GM12878 (cell line): ENCODE measurements at regions not wholly inside any gene's neighbourhood (a gene's known extent, or its start where the extent isn't known, plus 50 kb on each side); places are given as distances from the start of the nearest gene placed in this dataset.
A peak's percentile ranks its signal among the peaks of the same experiment; 100 is the strongest.

Experiments used
- ATAC-seq: fragments of 200-7000 bp; cut with Tn5 transposase; 3 replicates; pipeline ENCODE4 v1.9.1; 2020; ENCODE audit warnings: mild to moderate bottlenecking, moderate library complexity
- BruUV-seq: library from RNA; stranded (reverse); fragments of 400-500 nt; replicated peaks from 2 replicates; lab custom pipeline; 2021; lab: Mats Ljungman, UMichigan
- CTCF ChIA-PET: fragments of 300-600 bp; sonication (Branson Sonifier 250); formaldehyde crosslinking; extraction: SDS; loops from one replicate; lab custom pipeline; 2021; ENCODE audit warnings: inconsistent platforms; lab: Yijun Ruan, JAX
- POLR2A ChIA-PET: fragments of 350-600 bp; formaldehyde crosslinking; extraction: SDS; loops from one replicate; lab custom pipeline; 2021; ENCODE audit warnings: inconsistent platforms; lab: Charles Lee
- RAD21 ChIA-PET: fragments of 300-600 bp; sonication (Branson Sonifier 250); formaldehyde crosslinking; loops from one replicate; lab custom pipeline; 2023; ENCODE audit warnings: antibody characterized with exemption; ENCODE audit not compliant: unreplicated experiment; lab: Charles Lee
- SMC1A ChIA-PET: fragments of 300-600 bp; sonication (Branson Sonifier 250); formaldehyde crosslinking; loops from one replicate; lab custom pipeline; 2023; ENCODE audit not compliant: unreplicated experiment, uncharacterized antibody; lab: Charles Lee
- DNase-seq: peaks from one replicate; pipeline ENCODE4 v3.0.0-alpha.2; 2011; ENCODE audit warnings: low read depth, low spot score
- FAIRE-seq: peaks from 3 replicates; lab custom pipeline; 2011; peaks lifted over from hg19 to GRCh38; lab: Jason Lieb, UNC
- H2AFZ ChIP-seq: 2 replicates; pipeline ENCODE4 v1.6.0; 2011; ENCODE audit warnings: low read depth, low read length, control low read depth; ENCODE audit not compliant: control insufficient read depth
- H3K27ac ChIP-seq: 2 replicates; pipeline ENCODE4 v1.5.1; 2011; ENCODE audit warnings: control low read depth; ENCODE audit not compliant: control insufficient read depth, insufficient read depth
- H3K27me3 ChIP-seq, 2 experiments: replicated peaks in 1 of 2; 2 replicates each; pipeline versions ENCODE4 v1.6.0 to v1.6.1; 2011; ENCODE audit warnings: low read length in 1 of 2; ENCODE audit not compliant: control insufficient read depth in 2 of 2, insufficient read depth in 2 of 2
- H3K36me3 ChIP-seq, 2 experiments: 2 replicates each; pipeline ENCODE4 v1.5.1; 2011; ENCODE audit warnings: low read length in 1 of 2; ENCODE audit not compliant: control insufficient read depth in 2 of 2, insufficient read depth in 2 of 2
- H3K4me1 ChIP-seq: 2 replicates; pipeline ENCODE4 v1.6.1; 2011; ENCODE audit warnings: mild to moderate bottlenecking, low read length, moderate library complexity, mixed read lengths; ENCODE audit not compliant: control insufficient read depth, insufficient read depth
- H3K4me2 ChIP-seq: 2 replicates; pipeline ENCODE4 v1.6.0; 2011; ENCODE audit warnings: control low read depth; ENCODE audit not compliant: control insufficient read depth, insufficient read depth
- H3K4me3 ChIP-seq: fragments of 200-600 bp; sonication (generic); 2 replicates; pipeline ENCODE4 v1.5.1; 2016
- H3K79me2 ChIP-seq: 2 replicates; pipeline ENCODE4 v1.6.0; 2011; ENCODE audit warnings: low read length; ENCODE audit not compliant: control insufficient read depth, insufficient read depth
- H3K9ac ChIP-seq: 2 replicates; pipeline ENCODE4 v1.8.0; 2011; ENCODE audit warnings: low read length, control low read depth, mixed read lengths; ENCODE audit not compliant: control insufficient read depth, insufficient read depth
- H3K9me3 ChIP-seq: replicated peaks from 3 replicates; pipeline ENCODE4 v1.5.1; 2011; ENCODE audit warnings: mild to moderate bottlenecking, low read length; ENCODE audit not compliant: control insufficient read depth, insufficient read depth
- H4K20me1 ChIP-seq: 2 replicates; pipeline ENCODE4 v1.6.0; 2011; ENCODE audit not compliant: control insufficient read depth, insufficient read depth
- ATF7 ChIP-seq: fragments of 450-650 bp; IDR thresholded peaks from 2 replicates; pipeline ENCODE4 v1.6.1; 2016; ENCODE audit warnings: low read depth, mild to moderate bottlenecking
- BCL11A ChIP-seq: IDR thresholded peaks from 2 replicates; pipeline ENCODE4 v1.6.1; 2011; ENCODE audit warnings: low read depth, low read length
- CREM ChIP-seq: IDR thresholded peaks from 2 replicates; pipeline ENCODE4 v1.6.1; 2014; ENCODE audit warnings: antibody characterized with exemption, low read depth
- DPF2 ChIP-seq: fragments of 450-650 bp; IDR thresholded peaks from 2 replicates; pipeline ENCODE4 v1.6.1; 2017; ENCODE audit warnings: mild to moderate bottlenecking
- E4F1 ChIP-seq: fragments of 450-650 bp; IDR thresholded peaks from 2 replicates; pipeline ENCODE4 v1.6.1; 2018; ENCODE audit warnings: borderline replicate concordance, mild to moderate bottlenecking; ENCODE audit not compliant: partially characterized antibody
- EED ChIP-seq: sonication (generic); IDR thresholded peaks from 2 replicates; pipeline ENCODE4 v1.6.1; 2016; ENCODE audit warnings: antibody characterized with exemption, low read depth
- ELK1 ChIP-seq: IDR thresholded peaks from 2 replicates; pipeline ENCODE4 v1.6.1; 2012; ENCODE audit warnings: low read depth, low read length, improper control_type of control experiment
- ETV6 ChIP-seq, 2 experiments: fragments of 450-650 bp in 1 of 2; IDR thresholded peaks in 1 of 2; conservative IDR thresholded peaks in 1 of 2; 2 replicates each; pipeline ENCODE4 v1.6.1; 2014; ENCODE audit warnings: antibody characterized with exemption in 1 of 2, borderline replicate concordance in 1 of 2, low read depth in 1 of 2, mild to moderate bottlenecking in 1 of 2, moderate library complexity in 1 of 2
- FOXM1 ChIP-seq: IDR thresholded peaks from 2 replicates; pipeline ENCODE4 v1.6.1; 2012; ENCODE audit warnings: low read depth, mild to moderate bottlenecking, inconsistent platforms, low read length, moderate library complexity
- IKZF1 ChIP-seq: fragments of 450-650 bp; conservative IDR thresholded peaks from 2 replicates; pipeline ENCODE4 v1.6.1; 2017; ENCODE audit warnings: antibody characterized with exemption, mild to moderate bottlenecking
- IRF4 ChIP-seq: IDR thresholded peaks from 2 replicates; pipeline ENCODE4 v1.6.1; 2011; ENCODE audit warnings: low read depth, low read length
- JUNB ChIP-seq: IDR thresholded peaks from 2 replicates; pipeline ENCODE4 v1.6.1; 2016; ENCODE audit warnings: antibody characterized with exemption, mild to moderate bottlenecking
- NFYA ChIP-seq: IDR thresholded peaks from 2 replicates; pipeline ENCODE4 v1.6.1; 2011; ENCODE audit warnings: low read depth, mild to moderate bottlenecking, low read length, improper control_type of control experiment, borderline replicate concordance
- NKRF ChIP-seq: fragments of 450-650 bp; conservative IDR thresholded peaks from 2 replicates; pipeline ENCODE4 v1.6.1; 2017; ENCODE audit warnings: mild to moderate bottlenecking, moderate library complexity
- RAD51 ChIP-seq: fragments of 450-650 bp; IDR thresholded peaks from 2 replicates; pipeline ENCODE4 v1.6.1; 2016; ENCODE audit warnings: moderate library complexity, mild to moderate bottlenecking, inconsistent platforms
- SRF ChIP-seq, 2 experiments: IDR thresholded peaks; 2 replicates each; pipeline ENCODE4 v1.6.1; 2011; ENCODE audit warnings: low read depth in 2 of 2, low read length in 2 of 2, mild to moderate bottlenecking in 1 of 2, moderate library complexity in 1 of 2
- TCF12 ChIP-seq: IDR thresholded peaks from 2 replicates; pipeline ENCODE4 v1.6.1; 2011; ENCODE audit warnings: low read depth, mild to moderate bottlenecking, low read length
- ZSCAN29 ChIP-seq: fragments of 450-650 bp; IDR thresholded peaks from 2 replicates; pipeline ENCODE4 v1.6.1; 2017; ENCODE audit warnings: mild to moderate bottlenecking, moderate library complexity
- WGBS: methylation state at CpG from one replicate; pipeline ENCODE4 v1.1.6; 2016; ENCODE audit warnings: low lambda C conversion rate; ENCODE audit not compliant: insufficient replicate concordance, insufficient coverage; ENCODE audit errors: missing lambda C conversion rate; 5-methylcytosine and 5-hydroxymethylcytosine counted together
- in situ Hi-C: fragments of 300-500 bp; cut with MboI; formaldehyde crosslinking; loops from 9 replicates; pipeline ENCODE4 v1.14.3; 2018; ENCODE audit warnings: mixed read lengths
- intact Hi-C: fragments of 100-400 bp; cut with micrococcal nuclease; formaldehyde crosslinking; loops from one replicate; pipeline ENCODE4 v1.14.2; 2022; ENCODE audit not compliant: unreplicated experiment

- H3K27me3 ChIP-seq = no peaks in the 10 kb centered on the region
- ChIA-PET POLR2A (interaction anchor here (1.2 kb wide), 1 partner anchor 459 kb away, joined by 3 read pairs; the partner anchor contains the start of gene SERINC1), CTCF (interaction anchor here (0.6 to 6.8 kb wide), 2 partner anchors 60 to 1260 kb away, joined by 3 to 46 read pairs; no protein-coding TSS in a partner anchor), SMC1A (interaction anchor here (0.6 to 7.4 kb wide), 11 partner anchors 13 to 111 kb away, joined by 3 to 66 read pairs (median 4); no protein-coding TSS in a partner anchor), RAD21 (interaction anchor here (0.9 to 4.3 kb wide), 3 partner anchors 56 to 61 kb away, joined by 3 to 22 read pairs (median 7); no protein-coding TSS in a partner anchor)
- in situ Hi-C loops (no loop called here), intact Hi-C loops (loop anchor here (5.0 kb wide), 1 partner anchor 133 kb away; no protein-coding TSS in a partner anchor)
- BruUV-seq = no TSS peak
- H3K9ac ChIP-seq = no peak overlapping the region
- H3K4me2 ChIP-seq = 0 out of 2 replicates have a peak overlapping the region, but pooled peaks have one; percentile 17
- no peak overlapping the region for H3K4me3 ChIP-seq
- no peaks in the 10 kb centered on the region for H4K20me1 ChIP-seq
- peak; percentile 11 for DNase-seq
- H3K4me1 ChIP-seq = no peaks in the 10 kb centered on the region
- H2AFZ ChIP-seq = no peak overlapping the region
- H3K27ac ChIP-seq = no peak overlapping the region
- no peak for FAIRE-seq
- H3K9me3 ChIP-seq = no peaks in the 10 kb centered on the region
- peak; percentile 81 for ATAC-seq
- no peaks in the 10 kb centered on the region for H3K36me3 ChIP-seq
- no peaks in the 10 kb centered on the region for H3K79me2 ChIP-seq
- 0% methylated on average over 3 of the region's 3 CpGs for WGBS
- peak; percentile 22; the same call in 1 of the 2 replicates for TF ChIP-seq ATF7
- no peak for TF ChIP-seq SRF (IDR thresholded peaks at IDR 0.05; ENCODE audit: low read depth in 2 of 2, low read length in 2 of 2)
- TF ChIP-seq ZSCAN29 = no peak
- TF ChIP-seq NFYA = no peak
- peak; percentile 45 for TF ChIP-seq IKZF1
- TF ChIP-seq ETV6 (conservative IDR thresholded peaks at IDR 0.05 in 1 of 2, IDR thresholded peaks at IDR 0.05 in 1 of 2; ENCODE audit: borderline replicate concordance in 1 of 2, low read depth in 1 of 2) = peak in 1 of 2 experiments; percentile 18; a peak in 1 of 4 replicates
- TF ChIP-seq RAD51 = no peak
- peak; percentile 33; the same call in 1 of the 2 replicates for TF ChIP-seq IRF4
- peak; percentile 44; the same call in 1 of the 2 replicates for TF ChIP-seq DPF2
- no peak for TF ChIP-seq E4F1
- 0 out of 2 replicates have a peak, but pooled peaks have one; percentile 17 for TF ChIP-seq FOXM1
- TF ChIP-seq ELK1 = no peak
- TF ChIP-seq BCL11A = peak; percentile 27; the same call in 1 of the 2 replicates
- peak; percentile 78 for TF ChIP-seq JUNB
- TF ChIP-seq NKRF = no peak
- TF ChIP-seq CREM = peak; percentile 34; the same call in 1 of the 2 replicates
- TF ChIP-seq TCF12 = peak; percentile 32; the same call in 1 of the 2 replicates
- peak; percentile 40; the same call in 1 of the 2 replicates for TF ChIP-seq EED
Observed at GRCh38 chr6:122930252-122931180, 65.5 kb upstream of the CLVS2 start.
